Kidney (tissue), 13 donors: ENCODE measurements at regions not wholly inside any gene's neighbourhood (a gene's known extent, or its start where the extent isn't known, plus 50 kb on each side); places are given as distances from the start of the nearest gene placed in this dataset.

Experiments used
- DNase-seq, 5 donors: peaks; one replicate each; pipeline ENCODE4 v3.0.0-alpha.2; 2013 to 2020
- FAIRE-seq: peaks from 2 replicates; lab custom pipeline; 2012; peaks lifted over from hg19 to GRCh38; lab: Jason Lieb, UNC
- H3K27ac ChIP-seq, 2 donors: one replicate each; pipeline ENCODE4 v1.7.0; 2013; ENCODE audit warnings: low read depth in 2 of 2, low read length in 2 of 2, inconsistent platforms in 1 of 2
- H3K27me3 ChIP-seq: one replicate; pipeline ENCODE4 v1.7.1; 2013; ENCODE audit warnings: low read length, inconsistent platforms; ENCODE audit not compliant: control insufficient read depth, insufficient read depth
- H3K36me3 ChIP-seq, 3 donors: one replicate each; pipeline versions ENCODE4 v1.7.0 to v1.7.1; 2013; ENCODE audit warnings: low read length in 3 of 3, control low read depth in 1 of 3, inconsistent platforms in 1 of 3; ENCODE audit not compliant: insufficient read depth in 3 of 3, control insufficient read depth in 2 of 3
- H3K4me1 ChIP-seq, 3 donors: one replicate each; pipeline versions ENCODE4 v1.7.0 to v1.7.1; 2013; ENCODE audit warnings: low read length in 3 of 3, inconsistent platforms in 1 of 3, low read depth in 1 of 3; ENCODE audit not compliant: control insufficient read depth in 2 of 3, insufficient read depth in 2 of 3
- H3K4me3 ChIP-seq, 3 donors: one replicate each; pipeline versions ENCODE4 v1.7.0 to v1.8.1; 2013; ENCODE audit warnings: low read length in 3 of 3, control low read depth in 1 of 3, inconsistent platforms in 1 of 3
- H3K9ac ChIP-seq, 3 donors: one replicate each; pipeline versions ENCODE4 v1.7.0 to v1.7.1; 2013; ENCODE audit warnings: low read length in 3 of 3, control low read depth in 1 of 3, inconsistent platforms in 1 of 3
- H3K9me3 ChIP-seq, 3 donors: one replicate each; pipeline versions ENCODE4 v1.7.0 to v1.7.1; 2013; ENCODE audit warnings: low read length in 3 of 3, control low read depth in 1 of 3, inconsistent platforms in 1 of 3; ENCODE audit not compliant: control insufficient read depth in 2 of 3, insufficient read depth in 1 of 3
- CTCF ChIP-seq: IDR thresholded peaks from 3 replicates; pipeline ENCODE4 v1.5.1; 2012; ENCODE audit warnings: mild to moderate bottlenecking, moderate library complexity, borderline replicate concordance; ENCODE audit not compliant: insufficient read depth; ENCODE audit errors: extremely low read depth
- intact Hi-C: fragments of 100-400 bp; cut with DNase I; formaldehyde crosslinking; loops from one replicate; pipeline ENCODE4 v1.11.1; 2022
- donor health status: control.
- donor health status: control.
- donor health status: control.
- donor health status: control.
- donor health status: control.
- donor health status: DM: yes; HTN: yes; CAD: no.
- donor health status: Normal renal cell carcinoma (clear cell type).

DNA sequence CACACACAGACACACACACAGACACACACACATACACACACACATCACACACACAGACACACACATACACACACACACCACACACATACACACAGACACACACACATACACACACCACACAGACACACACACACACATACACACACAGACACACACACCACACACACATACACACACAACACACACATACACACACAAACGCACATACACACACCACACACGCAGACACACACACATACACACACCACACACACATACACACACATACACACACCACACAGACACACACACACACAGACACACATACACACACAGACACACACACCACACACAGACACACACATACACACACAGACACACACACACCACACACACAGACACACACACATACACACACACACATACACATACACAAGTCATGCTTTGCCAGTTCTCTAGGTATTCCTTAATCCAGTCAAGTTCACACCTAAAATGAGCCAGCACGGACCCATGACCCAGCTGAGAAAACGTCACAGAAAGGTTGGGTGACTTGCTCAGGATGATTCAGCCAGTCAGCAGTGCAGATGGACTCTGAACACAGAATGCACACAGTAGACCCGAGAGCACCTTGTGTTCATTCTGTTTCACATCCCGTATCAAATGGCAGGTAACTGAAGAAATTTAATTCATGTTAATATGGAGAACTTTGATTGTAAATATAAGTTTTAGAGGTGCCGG is 746.4 kb downstream of the MTRR start:
- Histone ChIP-seq H3K27ac (no peak overlapping the region), H3K9ac (no peak overlapping the region), H3K27me3 (no peaks in the 10 kb centered on the region), H3K9me3 (no peaks in the 10 kb centered on the region), H3K36me3 (no peaks in the 10 kb centered on the region), H3K4me1 (no peaks in the 10 kb centered on the region), H3K4me3 (no peak overlapping the region)
- intact Hi-C loops: no loop called here
- TF ChIP-seq CTCF: no peak
- DNase-seq (no peak), FAIRE-seq (no peak)

- no peak for FAIRE-seq
- intact Hi-C loops: no loop called here
- no peaks in the 10 kb centered on the region for H3K9me3 ChIP-seq
Observed at GRCh38 chr5:8628521-8628920, 759.6 kb downstream of the MTRR start.

DNA sequence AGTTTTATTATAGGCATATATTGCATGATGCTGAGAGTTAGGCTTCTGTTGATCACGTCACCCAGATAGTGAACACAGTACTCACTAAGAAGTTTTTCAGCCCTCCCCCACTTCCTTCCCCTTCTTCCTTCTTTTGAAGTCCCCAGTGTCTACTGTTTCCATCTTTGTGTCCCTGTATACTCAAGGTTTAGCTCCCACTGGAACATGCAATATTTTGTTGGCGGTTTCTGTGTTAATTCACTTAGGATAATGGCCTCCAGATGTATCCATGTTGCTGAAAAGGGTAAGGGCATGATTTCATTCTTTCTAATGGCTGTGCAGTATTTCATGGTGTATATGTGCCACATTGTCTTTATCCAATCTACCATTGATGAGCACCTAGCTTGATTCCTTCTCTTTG is 764.3 kb downstream of the MTRR start:
- intact Hi-C loops: no loop called here
- Histone ChIP-seq H3K9me3 (peaks cover 0 to 2% (median 0%) of the 10 kb centered on the region in 3 donors), H3K36me3 (no peaks in the 10 kb centered on the region), H3K27me3 (no peaks in the 10 kb centered on the region), H3K4me3 (no peak overlapping the region), H3K4me1 (no peaks in the 10 kb centered on the region), H3K27ac (no peak overlapping the region), H3K9ac (no peak overlapping the region)
- TF ChIP-seq CTCF: no peak
- DNase-seq (no peak), FAIRE-seq (no peak)

More at GRCh38 chr5:8628521-8628920, 759.6 kb downstream of the MTRR start:
- no peak for TF ChIP-seq CTCF
- H3K36me3 ChIP-seq: no peaks in the 10 kb centered on the region
- no peak overlapping the region for H3K27ac ChIP-seq
- H3K4me1 ChIP-seq: no peaks in the 10 kb centered on the region
- H3K9ac ChIP-seq: no peak overlapping the region
- H3K4me3 ChIP-seq: no peak overlapping the region
- DNase-seq: peak in 2 of 5 donors; percentile 8 to 14
- H3K27me3 ChIP-seq: no peaks in the 10 kb centered on the region
